Right lobe of liver (tissue), 4 donors: ENCODE measurements at regions not wholly inside any gene's neighbourhood (a gene's known extent, or its start where the extent isn't known, plus 50 kb on each side); places are given as distances from the start of the nearest gene placed in this dataset.
"Not testable (repeated sequence)": the region's sequence is repeated elsewhere in the genome, so short reads cannot be mapped to it uniquely, and the experiment has no call there.

ENCODE experiments used
- POLR2A ChIP-seq: fragments of 450-650 bp; IDR thresholded peaks from one replicate; pipeline ENCODE4 v1.6.1; 2017; ENCODE audit warnings: antibody characterized with exemption, mild to moderate bottlenecking
- TF ChIP-seq, protein P1 (sequence below), 4 donors: fragments of 200-600 bp in 3 of 4; fragments of 450-650 bp in 1 of 4; IDR thresholded peaks; one replicate each; pipeline versions ENCODE4 v1.5.1 to v1.8.0; 2016 to 2022; ENCODE audit warnings: antibody characterized with exemption in 4 of 4, mild to moderate bottlenecking in 2 of 4
- donor health status: DM: no; HTN: no; CAD: no.
- donor health status: DM: no; HTN: no; CAD: no.
- donor health status: DM: no; HTN: yes; CAD: no.

DNA sequence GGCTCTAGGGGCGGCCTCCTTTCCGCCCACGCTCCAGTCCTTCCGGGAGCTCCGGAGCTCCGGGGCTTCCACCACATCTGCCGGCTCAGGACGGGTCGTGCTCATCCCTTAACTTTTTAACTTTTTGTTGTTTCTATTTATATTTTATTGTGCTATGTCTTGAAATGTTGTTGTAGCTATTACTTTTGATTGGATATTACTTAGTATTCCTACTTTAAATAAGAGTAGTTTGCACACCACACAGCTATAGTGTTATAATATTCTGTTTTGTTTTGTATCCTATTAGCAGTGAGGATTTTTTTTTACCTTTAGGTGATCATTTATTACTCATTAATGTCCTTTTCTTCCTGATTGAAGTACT, 1612.9 kb downstream of the SPATA31A7 start:
- TF ChIP-seq, protein P1, sequence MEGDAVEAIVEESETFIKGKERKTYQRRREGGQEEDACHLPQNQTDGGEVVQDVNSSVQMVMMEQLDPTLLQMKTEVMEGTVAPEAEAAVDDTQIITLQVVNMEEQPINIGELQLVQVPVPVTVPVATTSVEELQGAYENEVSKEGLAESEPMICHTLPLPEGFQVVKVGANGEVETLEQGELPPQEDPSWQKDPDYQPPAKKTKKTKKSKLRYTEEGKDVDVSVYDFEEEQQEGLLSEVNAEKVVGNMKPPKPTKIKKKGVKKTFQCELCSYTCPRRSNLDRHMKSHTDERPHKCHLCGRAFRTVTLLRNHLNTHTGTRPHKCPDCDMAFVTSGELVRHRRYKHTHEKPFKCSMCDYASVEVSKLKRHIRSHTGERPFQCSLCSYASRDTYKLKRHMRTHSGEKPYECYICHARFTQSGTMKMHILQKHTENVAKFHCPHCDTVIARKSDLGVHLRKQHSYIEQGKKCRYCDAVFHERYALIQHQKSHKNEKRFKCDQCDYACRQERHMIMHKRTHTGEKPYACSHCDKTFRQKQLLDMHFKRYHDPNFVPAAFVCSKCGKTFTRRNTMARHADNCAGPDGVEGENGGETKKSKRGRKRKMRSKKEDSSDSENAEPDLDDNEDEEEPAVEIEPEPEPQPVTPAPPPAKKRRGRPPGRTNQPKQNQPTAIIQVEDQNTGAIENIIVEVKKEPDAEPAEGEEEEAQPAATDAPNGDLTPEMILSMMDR (IDR thresholded peaks at IDR 0.05), result not testable (repeated sequence)
- not testable (repeated sequence) for TF ChIP-seq POLR2A
